ENCODE measurements at regions not wholly inside any gene's neighbourhood (a gene's known extent, or its start where the extent isn't known, plus 50 kb on each side); places are given as distances from the start of the nearest gene placed in this dataset.

DNA sequence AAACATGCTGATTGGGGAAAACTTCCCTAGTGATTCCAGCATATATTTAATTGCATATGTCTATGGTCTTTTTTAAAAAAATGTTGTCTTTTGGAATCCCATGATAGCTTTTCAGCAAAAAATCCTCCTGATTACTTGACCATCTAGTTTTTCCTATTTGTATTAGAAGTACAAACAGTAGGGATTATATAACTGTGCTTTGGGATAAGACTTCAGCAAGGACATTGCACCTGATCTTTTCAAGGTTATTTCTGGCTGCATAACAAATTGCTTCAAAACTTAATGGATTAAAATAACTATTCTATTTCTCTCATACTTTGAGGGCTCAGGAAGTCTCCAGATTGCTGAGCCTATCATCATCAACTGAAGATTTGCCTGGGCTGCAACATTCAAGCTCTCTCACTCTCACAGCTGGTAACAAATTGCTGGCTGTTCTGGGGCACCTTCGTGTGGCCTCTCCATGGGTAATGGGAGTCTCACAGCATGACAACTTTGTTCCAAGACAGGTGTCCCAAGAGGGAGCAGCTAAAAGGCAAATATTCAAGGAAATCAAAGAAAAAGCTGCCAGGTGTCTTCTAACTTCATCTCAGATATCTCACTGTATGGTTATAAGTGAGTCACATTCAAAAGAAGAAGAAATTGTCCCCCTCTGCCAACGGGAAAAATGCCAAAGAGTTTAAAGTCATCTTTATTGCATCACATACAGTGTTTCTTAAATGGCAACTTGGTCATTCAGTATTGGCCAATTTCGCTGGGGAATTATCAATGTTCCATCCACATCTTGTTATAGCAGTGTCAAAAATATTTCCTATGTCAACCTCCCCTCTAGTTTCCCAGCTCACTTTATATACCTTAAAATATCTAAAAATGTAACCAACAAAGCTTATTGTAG is 644.5 kb upstream of the GRM7 start:
- H3K36me3 ChIP-seq (replicated peaks in 1 of 2; ENCODE audit: control insufficient read depth in 2 of 2, insufficient read depth in 2 of 2, low read length in 2 of 2) = no peaks in the 10 kb centered on the region
- H2BK120ac ChIP-seq (ENCODE audit: low read depth, low read length) = no peak overlapping the region
- H2BK12ac ChIP-seq (ENCODE audit: low read length) = no peak overlapping the region
- no peak overlapping the region for H3K23ac ChIP-seq (ENCODE audit: low read depth, low read length, poor library complexity)
- no peak overlapping the region for H2BK15ac ChIP-seq (ENCODE audit: low read length)
- H3K9ac ChIP-seq (ENCODE audit: low read depth, low read length, poor library complexity) = no peak overlapping the region
- H3K9me3 ChIP-seq (replicated peaks in 1 of 2; ENCODE audit: control insufficient read depth in 2 of 2, insufficient read depth in 1 of 2, low read depth in 1 of 2, low read length in 2 of 2) = no peaks in the 10 kb centered on the region
- H3K4ac ChIP-seq (ENCODE audit: low read length) = no peak overlapping the region
- no peak overlapping the region for H4K91ac ChIP-seq (ENCODE audit: low read depth, low read length, poor library complexity)
- no CpG with 5 or more reads among the region's 3 CpGs for WGBS, 2 donors (ENCODE audit: extremely low coverage in 2 of 2, insufficient read length in 2 of 2, insufficient replicate concordance in 1 of 2)
- no peak overlapping the region for H3K27ac ChIP-seq (replicated peaks; ENCODE audit: low read length)
- no peak overlapping the region for H3K4me3 ChIP-seq (ENCODE audit: low read length in 2 of 2)
- H2AFZ ChIP-seq (ENCODE audit: low read length) = no peak overlapping the region
- H3K18ac ChIP-seq (ENCODE audit: low read length) = no peak overlapping the region
- H3K79me1 ChIP-seq (ENCODE audit: low read depth, low read length) = no peaks in the 10 kb centered on the region
- no peaks in the 10 kb centered on the region for H3K27me3 ChIP-seq (ENCODE audit: control insufficient read depth in 3 of 3, insufficient read depth in 3 of 3, low read depth in 1 of 3, low read length in 3 of 3)
- H4K8ac ChIP-seq (ENCODE audit: low read depth, low read length) = no peak overlapping the region
- H2AK5ac ChIP-seq (ENCODE audit: low read depth, low read length) = no peak overlapping the region
- DNase-seq (ENCODE audit: low spot score) = no peak
- no peak overlapping the region for H3K4me2 ChIP-seq (ENCODE audit: insufficient read depth, low read length, poor library complexity, severe bottlenecking)
- H2BK5ac ChIP-seq (ENCODE audit: low read length) = no peak overlapping the region
- H3K14ac ChIP-seq (ENCODE audit: low read length) = no peak overlapping the region
- no peaks in the 10 kb centered on the region for H3K4me1 ChIP-seq (ENCODE audit: control insufficient read depth in 2 of 2, insufficient read depth in 1 of 2, low read depth in 1 of 2, low read length in 2 of 2)

GRCh38 chr3:6220447-6220846 is 640.5 kb upstream of the GRM7 start:
- Histone ChIP-seq H3K18ac (ENCODE audit: low read length) (no peak overlapping the region), H4K8ac (ENCODE audit: low read depth, low read length) (no peak overlapping the region), H3K4ac (ENCODE audit: low read length) (no peak overlapping the region), H3K9ac (ENCODE audit: low read depth, low read length, poor library complexity) (no peak overlapping the region), H3K14ac (ENCODE audit: low read length) (no peak overlapping the region), H4K91ac (ENCODE audit: low read depth, low read length, poor library complexity) (no peak overlapping the region), H3K4me1 (ENCODE audit: control insufficient read depth in 2 of 2, insufficient read depth in 1 of 2, low read depth in 1 of 2, low read length in 2 of 2) (no peaks in the 10 kb centered on the region), H2AK5ac (ENCODE audit: low read depth, low read length) (no peak overlapping the region), H2BK15ac (ENCODE audit: low read length) (no peak overlapping the region), H2BK5ac (ENCODE audit: low read length) (no peak overlapping the region), H3K27me3 (ENCODE audit: control insufficient read depth in 3 of 3, insufficient read depth in 3 of 3, low read depth in 1 of 3, low read length in 3 of 3) (no peaks in the 10 kb centered on the region), H3K4me2 (ENCODE audit: insufficient read depth, low read length, poor library complexity, severe bottlenecking) (no peak overlapping the region), H2BK120ac (ENCODE audit: low read depth, low read length) (no peak overlapping the region), H3K4me3 (ENCODE audit: low read length in 2 of 2) (no peak overlapping the region), H3K23ac (ENCODE audit: low read depth, low read length, poor library complexity) (no peak overlapping the region), H3K36me3 (replicated peaks in 1 of 2; ENCODE audit: control insufficient read depth in 2 of 2, insufficient read depth in 2 of 2, low read length in 2 of 2) (no peaks in the 10 kb centered on the region), H2BK12ac (ENCODE audit: low read length) (no peak overlapping the region), H2AFZ (ENCODE audit: low read length) (no peak overlapping the region), H3K9me3 (replicated peaks in 1 of 2; ENCODE audit: control insufficient read depth in 2 of 2, insufficient read depth in 1 of 2, low read depth in 1 of 2, low read length in 2 of 2) (no peaks in the 10 kb centered on the region), H3K27ac (replicated peaks; ENCODE audit: low read length) (no peak overlapping the region), H3K79me1 (ENCODE audit: low read depth, low read length) (no peaks in the 10 kb centered on the region)
- no peak for DNase-seq (ENCODE audit: low spot score)
- WGBS, 2 donors (ENCODE audit: extremely low coverage in 2 of 2, insufficient read length in 2 of 2, insufficient replicate concordance in 1 of 2) = no CpG with 5 or more reads among the region's 2 CpGs

GRCh38 chr3:6222069-6222468 is 638.8 kb upstream of the GRM7 start:
- no peaks in the 10 kb centered on the region for H3K79me1 ChIP-seq (ENCODE audit: low read depth, low read length)
- no peaks in the 10 kb centered on the region for H3K27me3 ChIP-seq (ENCODE audit: control insufficient read depth in 3 of 3, insufficient read depth in 3 of 3, low read depth in 1 of 3, low read length in 3 of 3)
- H4K91ac ChIP-seq (ENCODE audit: low read depth, low read length, poor library complexity) = no peak overlapping the region
- H2BK15ac ChIP-seq (ENCODE audit: low read length) = no peak overlapping the region
- no peaks in the 10 kb centered on the region for H3K36me3 ChIP-seq (replicated peaks in 1 of 2; ENCODE audit: control insufficient read depth in 2 of 2, insufficient read depth in 2 of 2, low read length in 2 of 2)
- no peak overlapping the region for H3K4ac ChIP-seq (ENCODE audit: low read length)
- no peaks in the 10 kb centered on the region for H3K9me3 ChIP-seq (replicated peaks in 1 of 2; ENCODE audit: control insufficient read depth in 2 of 2, insufficient read depth in 1 of 2, low read depth in 1 of 2, low read length in 2 of 2)
- no peak overlapping the region for H3K23ac ChIP-seq (ENCODE audit: low read depth, low read length, poor library complexity)
- no peak overlapping the region for H4K8ac ChIP-seq (ENCODE audit: low read depth, low read length)
- no peak for DNase-seq (ENCODE audit: low spot score)
- no peak overlapping the region for H2AFZ ChIP-seq (ENCODE audit: low read length)
- H3K9ac ChIP-seq (ENCODE audit: low read depth, low read length, poor library complexity) = no peak overlapping the region
- no CpG with 5 or more reads among the region's 1 CpG for WGBS, 2 donors (ENCODE audit: extremely low coverage in 2 of 2, insufficient read length in 2 of 2, insufficient replicate concordance in 1 of 2)
- no peak overlapping the region for H3K4me2 ChIP-seq (ENCODE audit: insufficient read depth, low read length, poor library complexity, severe bottlenecking)
- H3K4me3 ChIP-seq (ENCODE audit: low read length in 2 of 2) = no peak overlapping the region
- no peaks in the 10 kb centered on the region for H3K4me1 ChIP-seq (ENCODE audit: control insufficient read depth in 2 of 2, insufficient read depth in 1 of 2, low read depth in 1 of 2, low read length in 2 of 2)
- no peak overlapping the region for H2BK5ac ChIP-seq (ENCODE audit: low read length)
- H3K14ac ChIP-seq (ENCODE audit: low read length) = no peak overlapping the region
- no peak overlapping the region for H2BK120ac ChIP-seq (ENCODE audit: low read depth, low read length)
- H2AK5ac ChIP-seq (ENCODE audit: low read depth, low read length) = no peak overlapping the region
- H3K27ac ChIP-seq (replicated peaks; ENCODE audit: low read length) = no peak overlapping the region
- no peak overlapping the region for H2BK12ac ChIP-seq (ENCODE audit: low read length)
- H3K18ac ChIP-seq (ENCODE audit: low read length) = no peak overlapping the region

GRCh38 chr3:6223572-6223971 is 637.3 kb upstream of the GRM7 start:
- H4K91ac ChIP-seq (ENCODE audit: low read depth, low read length, poor library complexity) = no peak overlapping the region
- H2BK15ac ChIP-seq (ENCODE audit: low read length) = no peak overlapping the region
- H3K27me3 ChIP-seq (ENCODE audit: control insufficient read depth in 3 of 3, insufficient read depth in 3 of 3, low read depth in 1 of 3, low read length in 3 of 3) = no peaks in the 10 kb centered on the region
- H3K4me1 ChIP-seq (ENCODE audit: control insufficient read depth in 2 of 2, insufficient read depth in 1 of 2, low read depth in 1 of 2, low read length in 2 of 2) = no peaks in the 10 kb centered on the region
- no CpG with 5 or more reads among the region's 3 CpGs for WGBS, 2 donors (ENCODE audit: extremely low coverage in 2 of 2, insufficient read length in 2 of 2, insufficient replicate concordance in 1 of 2)
- no peak overlapping the region for H2BK120ac ChIP-seq (ENCODE audit: low read depth, low read length)
- no peak overlapping the region for H2AFZ ChIP-seq (ENCODE audit: low read length)
- no peak overlapping the region for H2BK12ac ChIP-seq (ENCODE audit: low read length)
- H2BK5ac ChIP-seq (ENCODE audit: low read length) = no peak overlapping the region
- no peak overlapping the region for H3K18ac ChIP-seq (ENCODE audit: low read length)
- no peak overlapping the region for H3K4me3 ChIP-seq (ENCODE audit: low read length in 2 of 2)
- no peak overlapping the region for H3K9ac ChIP-seq (ENCODE audit: low read depth, low read length, poor library complexity)
- H3K36me3 ChIP-seq (replicated peaks in 1 of 2; ENCODE audit: control insufficient read depth in 2 of 2, insufficient read depth in 2 of 2, low read length in 2 of 2) = no peaks in the 10 kb centered on the region
- no peak overlapping the region for H2AK5ac ChIP-seq (ENCODE audit: low read depth, low read length)
- H3K4ac ChIP-seq (ENCODE audit: low read length) = no peak overlapping the region
- H3K27ac ChIP-seq (replicated peaks; ENCODE audit: low read length) = no peak overlapping the region
- DNase-seq (ENCODE audit: low spot score) = no peak
- H3K14ac ChIP-seq (ENCODE audit: low read length) = no peak overlapping the region
- no peaks in the 10 kb centered on the region for H3K9me3 ChIP-seq (replicated peaks in 1 of 2; ENCODE audit: control insufficient read depth in 2 of 2, insufficient read depth in 1 of 2, low read depth in 1 of 2, low read length in 2 of 2)
- no peak overlapping the region for H3K23ac ChIP-seq (ENCODE audit: low read depth, low read length, poor library complexity)
- no peak overlapping the region for H4K8ac ChIP-seq (ENCODE audit: low read depth, low read length)
- H3K4me2 ChIP-seq (ENCODE audit: insufficient read depth, low read length, poor library complexity, severe bottlenecking) = no peak overlapping the region
- H3K79me1 ChIP-seq (ENCODE audit: low read depth, low read length) = no peaks in the 10 kb centered on the region
